Stomach (tissue), 8 donors: ENCODE measurements at regions not wholly inside any gene's neighbourhood (a gene's known extent, or its start where the extent isn't known, plus 50 kb on each side); places are given as distances from the start of the nearest gene placed in this dataset.

Experiments
- DNase-seq, 2 donors: peaks; one replicate each; pipeline versions ENCODE4 v3.0.0 to v3.0.0-alpha.2; 2013 to 2019
- H3K27ac ChIP-seq, 5 donors: fragments of 200-600 bp in 4 of 5; sonication (generic) in 4 of 5; one replicate each; pipeline ENCODE4 v1.5.1; 2013 to 2019; ENCODE audit warnings: mild to moderate bottlenecking in 1 of 5, moderate library complexity in 1 of 5
- H3K27me3 ChIP-seq, 3 donors: fragments of 200-600 bp; sonication (generic); one replicate each; pipeline ENCODE4 v1.5.1; 2017 to 2019; ENCODE audit warnings: mixed run types in 1 of 3
- H3K36me3 ChIP-seq, 4 donors: fragments of 200-600 bp; sonication (generic); 1 replicate in 3 of 4; 2 replicates in 1 of 4; pipeline ENCODE4 v1.5.1; 2016 to 2019
- H3K4me1 ChIP-seq, 4 donors: fragments of 200-600 bp; sonication (generic); one replicate each; pipeline ENCODE4 v1.5.1; 2016 to 2019
- H3K4me3 ChIP-seq, 4 donors: fragments of 200-600 bp; sonication (generic) in 3 of 4; one replicate each; pipeline ENCODE4 v1.5.1; 2016 to 2019; ENCODE audit warnings: mild to moderate bottlenecking in 1 of 4
- H3K9me3 ChIP-seq, 4 donors: fragments of 200-600 bp; sonication (generic); one replicate each; pipeline ENCODE4 v1.5.1; 2016 to 2019
- CTCF ChIP-seq, 7 experiments: fragments of 450-650 bp in 4 of 7; fragments of 200-600 bp in 3 of 7; sonication (generic) in 3 of 7; IDR thresholded peaks; one replicate each; pipeline ENCODE4 v1.5.1; 2016 to 2019; ENCODE audit warnings: antibody characterized with exemption in 7 of 7, control low read depth in 2 of 7, mild to moderate bottlenecking in 1 of 7
- EP300 ChIP-seq: sonication (generic); formaldehyde crosslinking; IDR thresholded peaks from one replicate; pipeline ENCODE4 v1.6.1; 2017; ENCODE audit warnings: antibody characterized with exemption
- POLR2A ChIP-seq, 4 donors: fragments of 450-650 bp; IDR thresholded peaks; one replicate each; pipeline ENCODE4 v1.6.1; 2016; ENCODE audit warnings: antibody characterized with exemption in 4 of 4, control low read depth in 2 of 4, mild to moderate bottlenecking in 1 of 4, moderate library complexity in 1 of 4
- POLR2AphosphoS5 ChIP-seq, 3 donors: sonication (generic); formaldehyde crosslinking; IDR thresholded peaks; one replicate each; pipeline ENCODE4 v1.6.1; 2016; ENCODE audit warnings: antibody characterized with exemption in 3 of 3
- WGBS, 5 donors: extraction: QIAGEN DNeasy Blood & Tissue Kit in 3 of 5; methylation state at CpG; one replicate each; pipeline versions ENCODE4 v1.1.5 to v1.1.7; 2013 to 2018; 5-methylcytosine and 5-hydroxymethylcytosine counted together
- intact Hi-C: fragments of 100-400 bp; cut with DNase I; formaldehyde crosslinking; loops from one replicate; pipeline ENCODE4 v1.15.1; 2023; ENCODE audit warnings: low total_unique reads
- donor health status: healthy with polysubstance abuse.
- donor health status: Bipolar disorder and iron deficiency.
- donor health status: healthy.

GRCh38 chr11:134978388-134979088 lies 566.5 kb upstream of the B3GAT1 start:
- Histone ChIP-seq H3K4me3 (no peak overlapping the region), H3K9me3 (no peaks in the 10 kb centered on the region), H3K4me1 (no peaks in the 10 kb centered on the region), H3K27ac (no peak overlapping the region), H3K36me3 (no peaks in the 10 kb centered on the region), H3K27me3 (peaks cover 0 to 19% (median 0%) of the 10 kb centered on the region in 3 donors)
- 71 to 79% (median 76%) methylated on average over 21 of the region's 21 CpGs for whole genome bisulfite sequencing, 5 donors
- no peak for DNase-seq
- TF ChIP-seq EP300 (no peak), CTCF (IDR thresholded peaks at IDR 0.05) (no peak), POLR2AphosphoS5 (IDR thresholded peaks at IDR 0.05) (no peak), POLR2A (IDR thresholded peaks at IDR 0.05) (no peak)
- intact Hi-C loops = no loop called here

GRCh38 chr11:134976551-134976950 lies 564.5 kb upstream of the B3GAT1 start:
- Histone ChIP-seq H3K27ac (no peak overlapping the region), H3K27me3 (peaks cover 0 to 33% (median 0%) of the 10 kb centered on the region in 3 donors), H3K4me3 (no peak overlapping the region), H3K4me1 (no peaks in the 10 kb centered on the region), H3K9me3 (no peaks in the 10 kb centered on the region), H3K36me3 (no peaks in the 10 kb centered on the region)
- intact Hi-C loops = no loop called here
- no peak for DNase-seq
- 72 to 83% (median 80%) methylated on average over 7 of the region's 7 CpGs for WGBS, 5 donors
- no peak for TF ChIP-seq POLR2AphosphoS5 (IDR thresholded peaks at IDR 0.05)
- TF ChIP-seq EP300 = no peak
- no peak for TF ChIP-seq CTCF (IDR thresholded peaks at IDR 0.05)
- TF ChIP-seq POLR2A (IDR thresholded peaks at IDR 0.05) = no peak

GRCh38 chr11:134975866-134976376 lies 563.9 kb upstream of the B3GAT1 start:
- Histone ChIP-seq H3K4me1 (no peaks in the 10 kb centered on the region), H3K27ac (no peak overlapping the region), H3K9me3 (no peaks in the 10 kb centered on the region), H3K27me3 (peaks cover 0 to 33% (median 0%) of the 10 kb centered on the region in 3 donors), H3K36me3 (no peaks in the 10 kb centered on the region), H3K4me3 (no peak overlapping the region)
- DNase-seq = no peak
- 73 to 82% (median 78%) methylated on average over 9 of the region's 9 CpGs for WGBS, 5 donors
- intact Hi-C loops = no loop called here
- TF ChIP-seq POLR2AphosphoS5 (IDR thresholded peaks at IDR 0.05) (no peak), EP300 (no peak), CTCF (IDR thresholded peaks at IDR 0.05) (no peak), POLR2A (IDR thresholded peaks at IDR 0.05) (no peak)

GRCh38 chr11:134973801-134974200 lies 561.8 kb upstream of the B3GAT1 start:
- no peak for TF ChIP-seq EP300
- no peak for TF ChIP-seq POLR2AphosphoS5 (IDR thresholded peaks at IDR 0.05)
- TF ChIP-seq POLR2A (IDR thresholded peaks at IDR 0.05) = no peak
- no peak for TF ChIP-seq CTCF (IDR thresholded peaks at IDR 0.05)
- H3K27me3 ChIP-seq = peaks cover 0 to 33% (median 0%) of the 10 kb centered on the region in 3 donors
- H3K36me3 ChIP-seq = no peaks in the 10 kb centered on the region
- H3K27ac ChIP-seq = no peak overlapping the region
- no peaks in the 10 kb centered on the region for H3K4me1 ChIP-seq
- no peaks in the 10 kb centered on the region for H3K9me3 ChIP-seq
- H3K4me3 ChIP-seq = no peak overlapping the region
- intact Hi-C loops = no loop called here
- 81 to 92% (median 85%) methylated on average over 3 to 5 of the region's 5 CpGs for WGBS, 5 donors
- no peak for DNase-seq
